EL (cell line): ENCODE measurements at regions not wholly inside any gene's neighbourhood (a gene's known extent, or its start where the extent isn't known, plus 50 kb on each side); places are given as distances from the start of the nearest gene placed in this dataset.

ENCODE experiments used
- DNase-seq: peaks from one replicate; pipeline ENCODE4 v3.0.0-alpha.2; 2016

GRCh38 chr6:87847135-87847829, 145.2 kb upstream of the AKIRIN2 start:
- no peak for DNase-seq

- no peak for DNase-seq
These were observed 144.4 kb upstream of the AKIRIN2 start for GRCh38 chr6:87846434-87846833.

GRCh38 chr6:87840324-87840723, 138.3 kb upstream of the AKIRIN2 start:
- DNase-seq, result no peak

GRCh38 chr6:87837876-87838275, 135.8 kb upstream of the AKIRIN2 start:
- DNase-seq, result no peak

- no peak for DNase-seq
These were observed 135.4 kb upstream of the AKIRIN2 start for GRCh38 chr6:87837444-87837843.

GRCh38 chr6:87832025-87832825, 130.2 kb upstream of the AKIRIN2 start:
- DNase-seq, result peak; percentile 24

GRCh38 chr6:87830907-87831306, 128.9 kb upstream of the AKIRIN2 start:
- DNase-seq, result no peak

GRCh38 chr6:87829622-87830121, 127.6 kb upstream of the AKIRIN2 start:
- no peak for DNase-seq

GRCh38 chr6:87828044-87828443, 126.0 kb upstream of the AKIRIN2 start:
- no peak for DNase-seq

GRCh38 chr6:87827346-87827745, 125.3 kb upstream of the AKIRIN2 start:
- DNase-seq, result no peak

GRCh38 chr6:87826424-87826823, 124.4 kb upstream of the AKIRIN2 start:
- DNase-seq, result no peak

- DNase-seq, result no peak
These were observed 123.8 kb upstream of the AKIRIN2 start for GRCh38 chr6:87825821-87826221.

GRCh38 chr6:87824958-87825491, 123.0 kb upstream of the AKIRIN2 start:
- no peak for DNase-seq

GRCh38 chr6:87822011-87822410, 120.0 kb upstream of the AKIRIN2 start:
- DNase-seq, result no peak

- no peak for DNase-seq
These were observed 118.4 kb upstream of the AKIRIN2 start for GRCh38 chr6:87820343-87820984.

GRCh38 chr6:87817183-87817582, 115.2 kb upstream of the AKIRIN2 start:
- no peak for DNase-seq

- no peak for DNase-seq
These were observed 113.4 kb upstream of the AKIRIN2 start for GRCh38 chr6:87815449-87815848.

GRCh38 chr6:87808005-87808757, 106.1 kb upstream of the AKIRIN2 start:
- peak; percentile 67 for DNase-seq

GRCh38 chr6:87807475-87807874, 105.4 kb upstream of the AKIRIN2 start:
- DNase-seq, result no peak

GRCh38 chr6:87806635-87807034, 104.6 kb upstream of the AKIRIN2 start:
- DNase-seq, result no peak

- DNase-seq, result no peak
These were observed 104.1 kb upstream of the AKIRIN2 start for GRCh38 chr6:87806099-87806498.

- no peak for DNase-seq
These were observed 101.8 kb upstream of the AKIRIN2 start for GRCh38 chr6:87803791-87804190.

- no peak for DNase-seq
These were observed 97.6 kb upstream of the AKIRIN2 start for GRCh38 chr6:87799651-87800050.
